Anterior cingulate cortex (tissue), 58 donors: ENCODE measurements at regions not wholly inside any gene's neighbourhood (a gene's known extent, or its start where the extent isn't known, plus 50 kb on each side); places are given as distances from the start of the nearest gene placed in this dataset.
"Not testable (repeated sequence)": the region's sequence is repeated elsewhere in the genome, so short reads cannot be mapped to it uniquely, and the experiment has no call there.

Experiments used
- DNase-seq, 58 donors: peaks; one replicate each; lab custom pipeline; 2025; lab: John Stamatoyannopoulos, UW

- DNase-seq = no peak
These were observed 72.1 kb upstream of the DGKB start for GRCh38 chr7:14974688-14975087.

- no peak for DNase-seq
These were observed 71.3 kb upstream of the DGKB start for GRCh38 chr7:14973712-14974428.

- DNase-seq = not testable (repeated sequence)
These were observed 69.1 kb upstream of the DGKB start for GRCh38 chr7:14971678-14972077.

- DNase-seq = not testable (repeated sequence)
These were observed 64.8 kb upstream of the DGKB start for GRCh38 chr7:14967376-14967775.

- DNase-seq = no peak
These were observed 60.2 kb upstream of the DGKB start for GRCh38 chr7:14962778-14963177.

GRCh38 chr7:14960721-14961120, 58.2 kb upstream of the DGKB start:
- DNase-seq = no peak

- no peak for DNase-seq
These were observed 56.8 kb upstream of the DGKB start for GRCh38 chr7:14959339-14959738.

GRCh38 chr7:14954035-14954434, 51.5 kb upstream of the DGKB start:
- DNase-seq = no peak
